ENCODE measurements at regions not wholly inside any gene's neighbourhood (a gene's known extent, or its start where the extent isn't known, plus 50 kb on each side); places are given as distances from the start of the nearest gene placed in this dataset.

DNA sequence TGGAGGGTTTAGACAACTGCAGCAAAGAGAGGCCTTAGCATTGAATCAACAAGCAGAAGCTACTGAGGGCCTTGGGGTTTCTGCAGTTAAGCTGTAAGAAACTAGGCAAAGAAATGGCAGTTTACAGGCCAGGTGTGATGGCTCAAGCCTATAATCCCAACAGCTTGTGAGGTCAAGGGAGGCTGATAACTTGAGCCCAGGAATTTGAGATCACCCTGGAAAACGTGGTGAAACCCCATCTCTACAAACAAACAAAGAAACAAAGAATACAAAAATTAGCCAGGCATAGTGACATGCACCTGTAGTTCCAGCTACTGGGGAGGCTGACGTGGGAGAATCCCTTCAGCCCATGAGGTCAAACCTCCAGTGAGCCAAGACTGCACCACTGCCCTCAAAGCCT, 421.6 kb upstream of the CHST9 start:
- Histone ChIP-seq H3K9ac (no peak overlapping the region), H3K4me2 (no peak overlapping the region), H3K4me1 (peaks cover 8% of the 10 kb centered on the region), H3K27me3 (no peaks in the 10 kb centered on the region), H3K9me3 (ENCODE audit: low read depth) (no peaks in the 10 kb centered on the region), H3K27ac (no peak overlapping the region), H2AFZ (replicated peaks) (no peak overlapping the region), H4K20me1 (ENCODE audit: low read depth) (no peaks in the 10 kb centered on the region), H3K79me2 (ENCODE audit: low read depth) (no peaks in the 10 kb centered on the region), H3K4me3 (no peak overlapping the region), H3F3A (ENCODE audit: low read depth) (peaks cover 3% of the 10 kb centered on the region), H3K36me3 (no peaks in the 10 kb centered on the region)
- TF ChIP-seq EZH2 (IDR thresholded peaks at IDR 0.05) = no peak
- TF ChIP-seq, protein P1, sequence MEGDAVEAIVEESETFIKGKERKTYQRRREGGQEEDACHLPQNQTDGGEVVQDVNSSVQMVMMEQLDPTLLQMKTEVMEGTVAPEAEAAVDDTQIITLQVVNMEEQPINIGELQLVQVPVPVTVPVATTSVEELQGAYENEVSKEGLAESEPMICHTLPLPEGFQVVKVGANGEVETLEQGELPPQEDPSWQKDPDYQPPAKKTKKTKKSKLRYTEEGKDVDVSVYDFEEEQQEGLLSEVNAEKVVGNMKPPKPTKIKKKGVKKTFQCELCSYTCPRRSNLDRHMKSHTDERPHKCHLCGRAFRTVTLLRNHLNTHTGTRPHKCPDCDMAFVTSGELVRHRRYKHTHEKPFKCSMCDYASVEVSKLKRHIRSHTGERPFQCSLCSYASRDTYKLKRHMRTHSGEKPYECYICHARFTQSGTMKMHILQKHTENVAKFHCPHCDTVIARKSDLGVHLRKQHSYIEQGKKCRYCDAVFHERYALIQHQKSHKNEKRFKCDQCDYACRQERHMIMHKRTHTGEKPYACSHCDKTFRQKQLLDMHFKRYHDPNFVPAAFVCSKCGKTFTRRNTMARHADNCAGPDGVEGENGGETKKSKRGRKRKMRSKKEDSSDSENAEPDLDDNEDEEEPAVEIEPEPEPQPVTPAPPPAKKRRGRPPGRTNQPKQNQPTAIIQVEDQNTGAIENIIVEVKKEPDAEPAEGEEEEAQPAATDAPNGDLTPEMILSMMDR (IDR thresholded peaks at IDR 0.05) = no peak
- TF ChIP-seq EZH2phosphoT487 (IDR thresholded peaks at IDR 0.05) = no peak
- Mint-ChIP-seq H3K4me3 (no peak overlapping the region), H3K27me3 (ENCODE audit: insufficient read depth, low read depth) (peaks cover 2% of the 10 kb centered on the region), H3K27ac (no peak overlapping the region), H3K4me1 (peaks cover 21% of the 10 kb centered on the region), H3K9me3 (peaks cover 14% of the 10 kb centered on the region), H3K36me3 (peaks cover 9% of the 10 kb centered on the region)
- DNase-seq (ENCODE audit: low spot score) = no peak

DNA sequence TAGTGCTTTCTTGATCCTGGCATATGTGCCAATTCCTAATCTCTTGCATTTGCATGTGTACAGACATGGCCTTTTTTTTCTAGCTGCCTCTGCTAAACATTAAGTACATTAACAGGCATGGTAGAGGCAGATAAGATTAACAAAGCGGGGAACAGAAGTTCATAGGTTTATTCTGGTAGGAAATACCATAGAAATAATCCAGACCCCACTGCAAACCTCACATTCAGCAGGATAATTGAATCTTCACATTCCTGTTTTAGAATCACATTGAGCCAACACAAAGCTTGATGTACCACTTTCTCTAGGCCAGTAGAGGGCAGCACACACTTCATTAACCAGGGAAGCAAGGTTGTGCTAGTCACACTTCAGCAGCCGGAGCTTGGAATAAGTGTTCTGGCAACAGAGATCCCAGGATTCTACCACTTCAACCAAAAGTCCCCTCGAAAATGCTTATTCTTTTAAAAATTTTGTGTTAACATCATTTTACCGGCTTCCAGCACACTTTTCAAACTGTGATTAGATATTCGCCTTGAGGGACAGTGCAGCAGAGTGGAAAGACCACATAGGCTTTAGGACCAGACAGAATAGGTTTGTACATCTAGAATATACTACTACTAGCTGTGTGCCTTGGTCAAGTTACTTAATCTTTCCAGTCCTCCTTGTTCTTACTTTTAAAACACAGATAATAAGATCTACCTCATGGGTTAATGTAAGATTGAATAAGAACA, 420.2 kb upstream of the CHST9 start:
- no peak overlapping the region for H3K9ac ChIP-seq
- peaks cover 17% of the 10 kb centered on the region for H3K9me3 Mint-ChIP-seq
- H3K36me3 ChIP-seq = no peaks in the 10 kb centered on the region
- H3K27me3 Mint-ChIP-seq (ENCODE audit: insufficient read depth, low read depth) = peaks cover 9% of the 10 kb centered on the region
- no peak overlapping the region for H3K4me3 ChIP-seq
- H4K20me1 ChIP-seq (ENCODE audit: low read depth) = no peaks in the 10 kb centered on the region
- TF ChIP-seq, protein P1 (IDR thresholded peaks at IDR 0.05) = peak; percentile 89
- no peak for TF ChIP-seq EZH2phosphoT487 (IDR thresholded peaks at IDR 0.05)
- no peaks in the 10 kb centered on the region for H3K27me3 ChIP-seq
- no peaks in the 10 kb centered on the region for H3K79me2 ChIP-seq (ENCODE audit: low read depth)
- peak; percentile 88 for DNase-seq (ENCODE audit: low spot score)
- H3K27ac ChIP-seq = no peak overlapping the region
- H3K36me3 Mint-ChIP-seq = peaks cover 14% of the 10 kb centered on the region
- H2AFZ ChIP-seq (replicated peaks) = peak overlapping the region; percentile 58
- no peak overlapping the region for H3K4me2 ChIP-seq
- H3K4me1 Mint-ChIP-seq = peaks cover 21% of the 10 kb centered on the region
- H3K4me1 ChIP-seq = peaks cover 8% of the 10 kb centered on the region
- H3K4me3 Mint-ChIP-seq = no peak overlapping the region
- peaks cover 3% of the 10 kb centered on the region for H3F3A ChIP-seq (ENCODE audit: low read depth)
- no peaks in the 10 kb centered on the region for H3K9me3 ChIP-seq (ENCODE audit: low read depth)
- H3K27ac Mint-ChIP-seq = peak overlapping the region; percentile 55

DNA sequence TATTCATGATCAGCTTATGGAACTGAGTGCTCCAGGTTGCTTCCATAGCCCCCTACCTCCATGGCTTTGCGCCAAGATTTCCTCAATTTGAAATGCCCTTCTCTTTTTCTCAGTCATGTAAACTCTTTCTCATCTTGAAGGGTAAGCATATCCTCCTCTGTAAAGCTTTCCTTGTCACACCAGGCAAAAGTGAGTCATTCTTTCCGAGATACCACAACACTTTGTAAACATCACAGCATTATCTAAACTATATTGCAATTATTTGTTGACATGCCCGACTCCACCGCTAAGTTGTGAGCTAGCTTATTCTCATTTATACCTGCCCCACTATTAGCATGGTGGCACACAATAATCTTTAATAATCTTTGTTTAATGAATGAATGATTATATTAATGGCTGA, 419.5 kb upstream of the CHST9 start:
- Histone ChIP-seq H3K79me2 (ENCODE audit: low read depth) (no peaks in the 10 kb centered on the region), H3K27me3 (no peaks in the 10 kb centered on the region), H4K20me1 (ENCODE audit: low read depth) (no peaks in the 10 kb centered on the region), H3K4me2 (no peak overlapping the region), H3K36me3 (no peaks in the 10 kb centered on the region), H3K9ac (no peak overlapping the region), H3K27ac (no peak overlapping the region), H3K4me1 (peaks cover 8% of the 10 kb centered on the region), H3F3A (ENCODE audit: low read depth) (peaks cover 3% of the 10 kb centered on the region), H3K4me3 (no peak overlapping the region), H2AFZ (replicated peaks) (peak overlapping the region; percentile 35), H3K9me3 (ENCODE audit: low read depth) (no peaks in the 10 kb centered on the region)
- no peak overlapping the region for H3K27ac Mint-ChIP-seq
- no peak overlapping the region for H3K4me3 Mint-ChIP-seq
- TF ChIP-seq, protein P1 (IDR thresholded peaks at IDR 0.05) = no peak
- no peak for TF ChIP-seq EZH2phosphoT487 (IDR thresholded peaks at IDR 0.05)
- TF ChIP-seq EZH2 (IDR thresholded peaks at IDR 0.05) = no peak
- H3K4me1 Mint-ChIP-seq = peaks cover 21% of the 10 kb centered on the region
- peaks cover 14% of the 10 kb centered on the region for H3K36me3 Mint-ChIP-seq
- peaks cover 9% of the 10 kb centered on the region for H3K27me3 Mint-ChIP-seq (ENCODE audit: insufficient read depth, low read depth)
- DNase-seq (ENCODE audit: low spot score) = no peak
- peaks cover 21% of the 10 kb centered on the region for H3K9me3 Mint-ChIP-seq
